Neural progenitor cell (in vitro differentiated cells): ENCODE measurements at regions not wholly inside any gene's neighbourhood (a gene's known extent, or its start where the extent isn't known, plus 50 kb on each side); places are given as distances from the start of the nearest gene placed in this dataset.
A peak's percentile ranks its signal among the peaks of the same experiment; 100 is the strongest.

Experiments
- DNase-seq: peaks from one replicate; pipeline ENCODE4 v3.0.0-alpha.2; 2016; ENCODE audit warnings: low spot score
- H2AFZ ChIP-seq: fragments of 200-600 bp; sonication (generic); replicated peaks from 2 replicates; pipeline ENCODE4 v1.6.1; 2016; ENCODE audit warnings: antibody characterized with exemption
- H3F3A ChIP-seq: fragments of 200-600 bp; sonication (generic); 2 replicates; pipeline ENCODE4 v1.6.1; 2016; ENCODE audit warnings: antibody characterized with exemption, low read depth
- H3K27ac ChIP-seq: fragments of 200-600 bp; sonication (generic); 2 replicates; pipeline ENCODE4 v1.5.1; 2016; ENCODE audit warnings: mild to moderate bottlenecking
- H3K27me3 ChIP-seq: fragments of 200-600 bp; sonication (generic); 2 replicates; pipeline ENCODE4 v1.6.1; 2016; ENCODE audit warnings: mild to moderate bottlenecking, moderate library complexity
- H3K36me3 ChIP-seq: fragments of 200-600 bp; sonication (generic); 2 replicates; pipeline ENCODE4 v1.5.1; 2016
- H3K4me1 ChIP-seq: fragments of 200-600 bp; sonication (generic); 2 replicates; pipeline ENCODE4 v1.6.1; 2016; ENCODE audit warnings: mixed run types
- H3K4me2 ChIP-seq: fragments of 200-600 bp; sonication (generic); 2 replicates; pipeline ENCODE4 v1.6.1; 2016
- H3K4me3 ChIP-seq: fragments of 200-600 bp; sonication (generic); 2 replicates; pipeline ENCODE4 v1.5.1; 2016
- H3K79me2 ChIP-seq: fragments of 200-600 bp; sonication (generic); 2 replicates; pipeline ENCODE4 v1.6.1; 2016; ENCODE audit warnings: low read depth
- H3K9ac ChIP-seq: fragments of 200-600 bp; sonication (generic); 2 replicates; pipeline ENCODE4 v1.6.1; 2016
- H3K9me3 ChIP-seq: fragments of 200-600 bp; sonication (generic); 2 replicates; pipeline ENCODE4 v1.5.1; 2016; ENCODE audit warnings: low read depth
- H4K20me1 ChIP-seq: fragments of 200-600 bp; sonication (generic); 2 replicates; pipeline ENCODE4 v1.6.1; 2016; ENCODE audit warnings: low read depth
- H3K27ac Mint-ChIP-seq: 3 replicates; pipeline ENCODE4 v1.8.0; 2021; ENCODE audit warnings: mixed read lengths
- H3K27me3 Mint-ChIP-seq: 2 replicates; pipeline ENCODE4 v1.8.0; 2022; ENCODE audit warnings: low read depth, mild to moderate bottlenecking, inconsistent platforms, moderate library complexity, mixed read lengths; ENCODE audit not compliant: insufficient read depth
- H3K36me3 Mint-ChIP-seq: 3 replicates; pipeline ENCODE4 v1.8.0; 2021; ENCODE audit warnings: mixed read lengths
- H3K4me1 Mint-ChIP-seq: 3 replicates; pipeline ENCODE4 v1.8.0; 2021; ENCODE audit warnings: mixed read lengths
- H3K4me3 Mint-ChIP-seq: 3 replicates; pipeline ENCODE4 v1.8.0; 2021; ENCODE audit warnings: mild to moderate bottlenecking, moderate library complexity, mixed read lengths
- H3K9me3 Mint-ChIP-seq: 3 replicates; pipeline ENCODE4 v1.8.0; 2020; ENCODE audit warnings: mixed read lengths
- EZH2 ChIP-seq: fragments of 200-600 bp; sonication (generic); IDR thresholded peaks from 2 replicates; pipeline ENCODE4 v1.6.1; 2017; ENCODE audit warnings: antibody characterized with exemption, mild to moderate bottlenecking, moderate library complexity
- EZH2phosphoT487 ChIP-seq: fragments of 200-600 bp; sonication (generic); IDR thresholded peaks from 2 replicates; pipeline ENCODE4 v1.6.1; 2017; ENCODE audit warnings: antibody characterized with exemption
- TF ChIP-seq, protein P1 (sequence below): fragments of 200-600 bp; sonication (generic); IDR thresholded peaks from 2 replicates; pipeline ENCODE4 v1.5.1; 2017; ENCODE audit warnings: antibody characterized with exemption, mild to moderate bottlenecking

DNA sequence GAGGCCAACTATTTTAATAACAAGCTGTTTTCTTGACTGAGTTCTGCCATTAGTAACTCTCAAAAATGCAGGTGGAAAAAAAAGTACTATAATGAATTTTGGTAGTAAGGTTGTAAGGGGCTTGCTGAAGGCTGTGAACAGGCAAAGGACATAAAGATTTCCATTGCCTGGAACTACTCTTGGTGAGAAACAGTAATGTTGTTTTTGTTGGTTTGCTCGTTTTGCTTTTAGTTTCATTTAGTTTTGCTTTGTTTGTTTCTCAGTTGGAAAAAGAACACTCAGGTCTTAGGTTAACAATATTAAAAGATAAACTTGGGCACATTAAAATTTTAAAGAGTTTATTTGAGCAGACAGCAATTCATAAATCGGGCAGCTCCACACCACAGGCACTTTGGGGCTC, 824.5 kb upstream of the HTR2C start:
- H3K27ac Mint-ChIP-seq = no peak overlapping the region
- Histone ChIP-seq H3K9ac (no peak overlapping the region), H3K36me3 (no peaks in the 10 kb centered on the region), H3K4me3 (no peak overlapping the region), H2AFZ (no peak overlapping the region), H3K4me2 (no peak overlapping the region), H4K20me1 (no peaks in the 10 kb centered on the region), H3K79me2 (no peaks in the 10 kb centered on the region), H3K9me3 (no peaks in the 10 kb centered on the region), H3F3A (no peaks in the 10 kb centered on the region), H3K4me1 (no peaks in the 10 kb centered on the region), H3K27ac (no peak overlapping the region), H3K27me3 (no peaks in the 10 kb centered on the region)
- no peak for TF ChIP-seq EZH2phosphoT487
- no peak for TF ChIP-seq EZH2
- TF ChIP-seq, protein P1, sequence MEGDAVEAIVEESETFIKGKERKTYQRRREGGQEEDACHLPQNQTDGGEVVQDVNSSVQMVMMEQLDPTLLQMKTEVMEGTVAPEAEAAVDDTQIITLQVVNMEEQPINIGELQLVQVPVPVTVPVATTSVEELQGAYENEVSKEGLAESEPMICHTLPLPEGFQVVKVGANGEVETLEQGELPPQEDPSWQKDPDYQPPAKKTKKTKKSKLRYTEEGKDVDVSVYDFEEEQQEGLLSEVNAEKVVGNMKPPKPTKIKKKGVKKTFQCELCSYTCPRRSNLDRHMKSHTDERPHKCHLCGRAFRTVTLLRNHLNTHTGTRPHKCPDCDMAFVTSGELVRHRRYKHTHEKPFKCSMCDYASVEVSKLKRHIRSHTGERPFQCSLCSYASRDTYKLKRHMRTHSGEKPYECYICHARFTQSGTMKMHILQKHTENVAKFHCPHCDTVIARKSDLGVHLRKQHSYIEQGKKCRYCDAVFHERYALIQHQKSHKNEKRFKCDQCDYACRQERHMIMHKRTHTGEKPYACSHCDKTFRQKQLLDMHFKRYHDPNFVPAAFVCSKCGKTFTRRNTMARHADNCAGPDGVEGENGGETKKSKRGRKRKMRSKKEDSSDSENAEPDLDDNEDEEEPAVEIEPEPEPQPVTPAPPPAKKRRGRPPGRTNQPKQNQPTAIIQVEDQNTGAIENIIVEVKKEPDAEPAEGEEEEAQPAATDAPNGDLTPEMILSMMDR = no peak
- peaks cover 4% of the 10 kb centered on the region for H3K36me3 Mint-ChIP-seq
- H3K27me3 Mint-ChIP-seq = peaks cover 5% of the 10 kb centered on the region
- no peak overlapping the region for H3K4me3 Mint-ChIP-seq
- H3K4me1 Mint-ChIP-seq = peaks cover 37% of the 10 kb centered on the region
- peaks cover 24% of the 10 kb centered on the region for H3K9me3 Mint-ChIP-seq
- no peak for DNase-seq

DNA sequence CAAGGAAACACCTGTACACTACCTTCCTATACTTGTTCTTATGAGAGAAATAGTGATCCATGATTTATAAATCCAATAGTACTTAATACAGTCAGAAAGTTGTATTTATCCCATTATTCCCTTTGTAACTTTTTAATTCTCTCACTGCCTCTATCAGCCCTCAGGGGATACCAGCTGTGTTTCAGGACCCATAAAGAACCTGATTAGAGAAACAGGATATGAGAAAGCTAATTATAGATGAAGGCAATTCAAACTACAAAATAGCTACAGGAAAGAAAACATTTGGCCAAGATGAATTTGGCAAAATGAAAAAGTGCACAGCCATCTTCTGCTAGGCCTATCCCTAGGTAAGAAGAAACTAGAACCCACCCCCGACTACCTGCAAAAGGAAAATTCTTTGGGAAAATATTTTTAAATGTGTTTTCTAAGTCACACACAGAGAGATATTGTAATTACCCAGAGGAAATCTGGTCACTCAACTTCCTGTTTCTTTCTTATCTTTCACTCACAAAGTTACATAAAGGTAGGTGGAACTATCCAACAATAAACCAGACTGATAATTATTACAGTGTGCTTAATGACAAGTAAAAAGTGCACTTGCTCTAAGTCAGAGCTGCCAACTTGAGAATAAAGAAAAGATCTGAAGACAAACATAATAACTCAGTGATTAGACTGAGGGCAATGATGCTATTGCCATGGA, 836.5 kb upstream of the HTR2C start:
- no peak for DNase-seq
- H3K4me2 ChIP-seq = no peak overlapping the region
- peaks cover 7% of the 10 kb centered on the region for H3K27me3 Mint-ChIP-seq
- no peaks in the 10 kb centered on the region for H3K79me2 ChIP-seq
- H4K20me1 ChIP-seq = no peaks in the 10 kb centered on the region
- no peak overlapping the region for H3K4me3 ChIP-seq
- TF ChIP-seq EZH2phosphoT487 = no peak
- peaks cover 3% of the 10 kb centered on the region for H3K9me3 Mint-ChIP-seq
- H3K27ac ChIP-seq = no peak overlapping the region
- H3K4me1 ChIP-seq = peaks cover 12% of the 10 kb centered on the region
- no peak overlapping the region for H2AFZ ChIP-seq
- H3K27ac Mint-ChIP-seq = no peak overlapping the region
- no peaks in the 10 kb centered on the region for H3F3A ChIP-seq
- H3K27me3 ChIP-seq = no peaks in the 10 kb centered on the region
- no peaks in the 10 kb centered on the region for H3K9me3 ChIP-seq
- no peak overlapping the region for H3K4me3 Mint-ChIP-seq
- peaks cover 3% of the 10 kb centered on the region for H3K4me1 Mint-ChIP-seq
- no peaks in the 10 kb centered on the region for H3K36me3 ChIP-seq
- no peak overlapping the region for H3K9ac ChIP-seq
- no peaks in the 10 kb centered on the region for H3K36me3 Mint-ChIP-seq

DNA sequence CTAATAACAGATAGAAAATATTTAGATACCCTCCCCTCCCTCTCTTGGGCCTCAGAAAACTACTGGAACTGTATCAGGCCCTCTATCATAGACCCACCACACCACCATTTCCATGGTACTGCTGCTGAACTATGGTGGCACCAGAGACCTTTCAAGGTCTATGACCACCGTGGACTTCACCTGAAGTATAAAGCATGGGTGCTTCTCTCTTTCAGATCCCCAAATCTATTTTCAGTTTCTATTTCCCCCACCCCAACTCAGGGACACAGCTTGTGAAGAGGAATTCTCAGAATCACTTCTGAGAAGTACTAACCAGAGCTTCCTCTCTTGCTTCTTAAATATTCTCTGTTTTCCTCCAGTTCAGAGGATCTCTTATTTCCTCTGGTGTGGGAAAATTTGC, 840.8 kb upstream of the HTR2C start:
- Mint-ChIP-seq H3K36me3 (no peaks in the 10 kb centered on the region), H3K27me3 (peaks cover 3% of the 10 kb centered on the region), H3K4me1 (no peaks in the 10 kb centered on the region), H3K27ac (no peak overlapping the region), H3K9me3 (no peaks in the 10 kb centered on the region), H3K4me3 (no peak overlapping the region)
- Histone ChIP-seq H3K4me1 (no peaks in the 10 kb centered on the region), H3F3A (no peaks in the 10 kb centered on the region), H3K9me3 (no peaks in the 10 kb centered on the region), H3K36me3 (no peaks in the 10 kb centered on the region), H2AFZ (no peak overlapping the region), H3K9ac (no peak overlapping the region), H3K4me3 (no peak overlapping the region), H3K79me2 (no peaks in the 10 kb centered on the region), H3K27me3 (no peaks in the 10 kb centered on the region), H3K4me2 (no peak overlapping the region), H4K20me1 (no peaks in the 10 kb centered on the region), H3K27ac (no peak overlapping the region)
- TF ChIP-seq, protein P1 = no peak
- TF ChIP-seq EZH2phosphoT487 (no peak), EZH2 (no peak)
- no peak for DNase-seq

DNA sequence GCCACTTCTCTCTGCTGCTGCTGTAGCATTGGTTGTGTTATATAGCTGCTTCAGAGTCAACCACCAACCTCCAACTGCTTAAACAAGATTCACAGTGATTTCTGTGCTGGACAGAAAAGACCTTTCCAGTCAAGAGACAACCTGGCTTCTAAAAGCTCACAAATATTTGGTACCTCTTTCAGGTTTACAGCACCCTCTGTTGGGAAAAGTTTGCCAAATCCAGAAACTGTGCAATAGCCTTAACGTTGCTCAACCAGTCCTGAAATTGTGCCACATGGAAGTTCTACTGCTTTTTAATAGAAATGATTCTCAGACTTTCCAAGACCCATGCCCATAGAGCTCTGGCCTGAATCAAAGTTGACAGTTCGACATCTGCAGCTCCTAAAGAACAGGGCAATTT, 842.1 kb upstream of the HTR2C start:
- H3K4me1 ChIP-seq = no peaks in the 10 kb centered on the region
- H3K27me3 Mint-ChIP-seq = peaks cover 3% of the 10 kb centered on the region
- H3K4me1 Mint-ChIP-seq = no peaks in the 10 kb centered on the region
- H3K27ac ChIP-seq = no peak overlapping the region
- no peak overlapping the region for H3K4me3 Mint-ChIP-seq
- peak; percentile 55 for DNase-seq
- H3K9me3 Mint-ChIP-seq = no peaks in the 10 kb centered on the region
- H2AFZ ChIP-seq = no peak overlapping the region
- no peak overlapping the region for H3K4me3 ChIP-seq
- no peaks in the 10 kb centered on the region for H3K36me3 Mint-ChIP-seq
- no peaks in the 10 kb centered on the region for H3K9me3 ChIP-seq
- no peak overlapping the region for H3K9ac ChIP-seq
- H3K79me2 ChIP-seq = no peaks in the 10 kb centered on the region
- peak overlapping the region; percentile 53 for H3K27ac Mint-ChIP-seq
- H3K27me3 ChIP-seq = no peaks in the 10 kb centered on the region
- H3K4me2 ChIP-seq = no peak overlapping the region
- H3K36me3 ChIP-seq = no peaks in the 10 kb centered on the region
- H4K20me1 ChIP-seq = no peaks in the 10 kb centered on the region
- TF ChIP-seq EZH2phosphoT487 = no peak
- TF ChIP-seq, protein P1 = peak; percentile 54
- TF ChIP-seq EZH2 = no peak
- H3F3A ChIP-seq = no peaks in the 10 kb centered on the region
